Activated CD4-positive, alpha-beta T cell treated with anti-CD3 and anti-CD28 coated beads, Interleukin-2, amount 50 U/mL, for 48 hours (primary cell): ENCODE measurements at regions not wholly inside any gene's neighbourhood (a gene's known extent, or its start where the extent isn't known, plus 50 kb on each side); places are given as distances from the start of the nearest gene placed in this dataset.

Source experiments
- DNase-seq, 2 experiments: peaks; one replicate each; pipeline ENCODE4 v3.0.0-alpha.2; 2020

- no peak for DNase-seq
These were observed 575.9 kb upstream of the CHORDC1 start for GRCh38 chr11:90798769-90799168.

- no peak for DNase-seq
These were observed 572.9 kb upstream of the CHORDC1 start for GRCh38 chr11:90795746-90796145.

GRCh38 chr11:90788961-90789360, 566.1 kb upstream of the CHORDC1 start:
- no peak for DNase-seq

- no peak for DNase-seq
These were observed 561.5 kb upstream of the CHORDC1 start for GRCh38 chr11:90784241-90784814.

- DNase-seq = no peak
These were observed 560.3 kb upstream of the CHORDC1 start for GRCh38 chr11:90783111-90783510.

- DNase-seq = no peak
These were observed 556.2 kb upstream of the CHORDC1 start for GRCh38 chr11:90779098-90779497.

GRCh38 chr11:90775567-90776165, 552.8 kb upstream of the CHORDC1 start:
- DNase-seq = no peak

- no peak for DNase-seq
These were observed 552.1 kb upstream of the CHORDC1 start for GRCh38 chr11:90774727-90775566.

GRCh38 chr11:90770007-90770406, 547.2 kb upstream of the CHORDC1 start:
- no peak for DNase-seq

- DNase-seq = no peak
These were observed 543.3 kb upstream of the CHORDC1 start for GRCh38 chr11:90766121-90766520.

- DNase-seq = no peak
These were observed 541.8 kb upstream of the CHORDC1 start for GRCh38 chr11:90764691-90765090.

GRCh38 chr11:90757849-90758494, 535.1 kb upstream of the CHORDC1 start:
- DNase-seq = no peak

GRCh38 chr11:90756617-90757016, 533.8 kb upstream of the CHORDC1 start:
- no peak for DNase-seq

GRCh38 chr11:90753546-90753945, 530.7 kb upstream of the CHORDC1 start:
- DNase-seq = no peak

GRCh38 chr11:90747057-90747456, 524.2 kb upstream of the CHORDC1 start:
- DNase-seq = no peak

GRCh38 chr11:90744169-90744568, 521.3 kb upstream of the CHORDC1 start:
- DNase-seq = no peak

GRCh38 chr11:90738799-90739198, 516.0 kb upstream of the CHORDC1 start:
- DNase-seq = no peak

- DNase-seq = no peak
These were observed 514.7 kb upstream of the CHORDC1 start for GRCh38 chr11:90737444-90738050.

- no peak for DNase-seq
These were observed 509.6 kb upstream of the CHORDC1 start for GRCh38 chr11:90732486-90732885.

- no peak for DNase-seq
These were observed 500.6 kb upstream of the CHORDC1 start for GRCh38 chr11:90723475-90723874.

GRCh38 chr11:90722552-90723190, 499.8 kb upstream of the CHORDC1 start:
- no peak for DNase-seq

- no peak for DNase-seq
These were observed 494.7 kb upstream of the CHORDC1 start for GRCh38 chr11:90717522-90717921.

- DNase-seq = no peak
These were observed 482.8 kb upstream of the CHORDC1 start for GRCh38 chr11:90705661-90706060.
